ENCODE measurements at regions not wholly inside any gene's neighbourhood (a gene's known extent, or its start where the extent isn't known, plus 50 kb on each side); places are given as distances from the start of the nearest gene placed in this dataset.

DNA sequence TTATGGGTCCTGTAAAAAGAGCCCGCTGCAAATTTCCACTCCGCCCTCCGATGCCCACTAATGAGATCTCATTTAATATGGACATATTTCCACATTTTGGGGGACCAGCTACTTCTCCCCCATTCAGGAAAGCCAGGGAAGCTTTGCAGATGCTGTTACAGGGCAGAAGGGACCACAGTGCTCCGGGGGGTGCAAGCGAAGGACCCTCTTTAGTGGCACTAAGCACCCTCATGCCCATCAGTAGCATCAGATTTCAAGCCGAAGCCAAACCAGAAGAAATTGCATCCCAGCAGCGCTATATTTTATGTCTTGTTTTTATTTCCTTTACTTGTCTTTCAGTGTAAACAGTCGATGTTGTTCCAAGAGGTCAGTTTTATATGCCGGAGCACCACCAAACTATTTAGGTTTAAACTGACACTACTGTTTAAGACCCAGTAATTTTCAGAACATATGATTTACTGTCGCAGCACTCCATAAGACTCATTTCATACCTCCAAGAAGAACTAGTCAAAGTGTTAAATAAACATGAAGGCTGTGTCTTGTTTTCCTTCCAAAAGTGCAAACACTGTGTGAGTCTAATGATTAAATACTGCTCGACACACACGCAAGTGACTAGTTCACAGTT is 122.2 kb upstream of the MGMT start:
- H2AFZ ChIP-seq: no peak overlapping the region
- H3K9ac ChIP-seq: no peak overlapping the region
- no peaks in the 10 kb centered on the region for H3K9me3 ChIP-seq (ENCODE audit: control insufficient read depth, low read length)
- H3K4me1 ChIP-seq: no peaks in the 10 kb centered on the region
- no peak overlapping the region for H3K4me2 ChIP-seq (ENCODE audit: low read length)
- no peak overlapping the region for H3K27ac ChIP-seq
- no peaks in the 10 kb centered on the region for H3K79me2 ChIP-seq
- H3K4me3 ChIP-seq (ENCODE audit: low read depth, low read length): no peak overlapping the region
- TF ChIP-seq, protein P1, sequence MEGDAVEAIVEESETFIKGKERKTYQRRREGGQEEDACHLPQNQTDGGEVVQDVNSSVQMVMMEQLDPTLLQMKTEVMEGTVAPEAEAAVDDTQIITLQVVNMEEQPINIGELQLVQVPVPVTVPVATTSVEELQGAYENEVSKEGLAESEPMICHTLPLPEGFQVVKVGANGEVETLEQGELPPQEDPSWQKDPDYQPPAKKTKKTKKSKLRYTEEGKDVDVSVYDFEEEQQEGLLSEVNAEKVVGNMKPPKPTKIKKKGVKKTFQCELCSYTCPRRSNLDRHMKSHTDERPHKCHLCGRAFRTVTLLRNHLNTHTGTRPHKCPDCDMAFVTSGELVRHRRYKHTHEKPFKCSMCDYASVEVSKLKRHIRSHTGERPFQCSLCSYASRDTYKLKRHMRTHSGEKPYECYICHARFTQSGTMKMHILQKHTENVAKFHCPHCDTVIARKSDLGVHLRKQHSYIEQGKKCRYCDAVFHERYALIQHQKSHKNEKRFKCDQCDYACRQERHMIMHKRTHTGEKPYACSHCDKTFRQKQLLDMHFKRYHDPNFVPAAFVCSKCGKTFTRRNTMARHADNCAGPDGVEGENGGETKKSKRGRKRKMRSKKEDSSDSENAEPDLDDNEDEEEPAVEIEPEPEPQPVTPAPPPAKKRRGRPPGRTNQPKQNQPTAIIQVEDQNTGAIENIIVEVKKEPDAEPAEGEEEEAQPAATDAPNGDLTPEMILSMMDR (IDR thresholded peaks at IDR 0.05): no peak
- H3K36me3 ChIP-seq (ENCODE audit: control insufficient read depth, insufficient read depth, low read length): no peaks in the 10 kb centered on the region
- H3K27me3 ChIP-seq (ENCODE audit: control insufficient read depth, insufficient read depth, low read length): no peaks in the 10 kb centered on the region

DNA sequence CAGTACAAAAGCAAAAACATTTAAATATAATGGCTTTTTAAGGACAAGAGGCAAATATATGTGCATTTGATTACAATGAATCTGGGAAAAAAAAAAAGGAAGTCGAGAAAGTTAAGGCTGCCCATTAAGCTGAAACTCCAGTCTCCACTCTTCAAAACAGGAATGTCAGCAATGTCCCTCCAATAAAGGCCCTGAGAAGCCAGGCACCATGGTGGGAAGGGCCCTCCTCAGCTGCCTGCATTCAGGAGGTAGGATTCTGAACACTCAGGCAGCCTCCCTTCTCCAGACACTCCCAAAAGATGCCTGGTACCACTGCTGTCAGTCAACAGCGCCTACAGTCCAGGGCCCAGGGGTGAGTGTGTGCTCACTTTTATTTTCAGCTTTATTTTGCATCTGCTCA is 121.3 kb upstream of the MGMT start:
- no peak overlapping the region for H3K27ac ChIP-seq
- no peaks in the 10 kb centered on the region for H3K79me2 ChIP-seq
- no peak overlapping the region for H3K4me2 ChIP-seq (ENCODE audit: low read length)
- TF ChIP-seq, protein P1 (IDR thresholded peaks at IDR 0.05): no peak
- H3K9ac ChIP-seq: no peak overlapping the region
- no peaks in the 10 kb centered on the region for H3K9me3 ChIP-seq (ENCODE audit: control insufficient read depth, low read length)
- H3K27me3 ChIP-seq (ENCODE audit: control insufficient read depth, insufficient read depth, low read length): no peaks in the 10 kb centered on the region
- no peak overlapping the region for H3K4me3 ChIP-seq (ENCODE audit: low read depth, low read length)
- no peaks in the 10 kb centered on the region for H3K4me1 ChIP-seq
- no peak overlapping the region for H2AFZ ChIP-seq
- no peaks in the 10 kb centered on the region for H3K36me3 ChIP-seq (ENCODE audit: control insufficient read depth, insufficient read depth, low read length)

DNA sequence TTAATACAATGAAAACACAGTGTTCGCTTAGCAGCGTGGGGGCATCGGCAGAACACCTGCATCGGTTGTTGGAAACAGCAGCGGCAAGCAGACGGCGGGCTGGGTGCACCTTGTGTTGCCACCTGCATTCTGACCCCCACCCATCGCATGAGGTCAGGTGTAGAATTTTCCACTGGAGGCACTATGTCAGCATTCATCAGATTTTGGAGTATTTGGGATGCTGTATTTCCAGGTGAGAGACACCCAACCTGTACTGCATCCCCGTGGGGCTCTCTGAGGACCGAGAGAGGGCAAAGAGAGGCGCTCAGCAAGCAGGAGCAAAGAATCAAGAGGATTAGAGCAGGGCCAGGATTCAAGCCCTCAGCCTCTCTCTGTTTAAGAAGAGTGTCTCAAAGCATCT is 116.4 kb upstream of the MGMT start:
- Histone ChIP-seq H3K9ac (no peak overlapping the region), H3K27me3 (ENCODE audit: control insufficient read depth, insufficient read depth, low read length) (no peaks in the 10 kb centered on the region), H3K4me2 (ENCODE audit: low read length) (no peak overlapping the region), H3K79me2 (no peaks in the 10 kb centered on the region), H3K4me1 (no peaks in the 10 kb centered on the region), H2AFZ (no peak overlapping the region), H3K4me3 (ENCODE audit: low read depth, low read length) (no peak overlapping the region), H3K27ac (no peak overlapping the region), H3K36me3 (ENCODE audit: control insufficient read depth, insufficient read depth, low read length) (no peaks in the 10 kb centered on the region), H3K9me3 (ENCODE audit: control insufficient read depth, low read length) (no peaks in the 10 kb centered on the region)
- TF ChIP-seq, protein P1 (IDR thresholded peaks at IDR 0.05): no peak

DNA sequence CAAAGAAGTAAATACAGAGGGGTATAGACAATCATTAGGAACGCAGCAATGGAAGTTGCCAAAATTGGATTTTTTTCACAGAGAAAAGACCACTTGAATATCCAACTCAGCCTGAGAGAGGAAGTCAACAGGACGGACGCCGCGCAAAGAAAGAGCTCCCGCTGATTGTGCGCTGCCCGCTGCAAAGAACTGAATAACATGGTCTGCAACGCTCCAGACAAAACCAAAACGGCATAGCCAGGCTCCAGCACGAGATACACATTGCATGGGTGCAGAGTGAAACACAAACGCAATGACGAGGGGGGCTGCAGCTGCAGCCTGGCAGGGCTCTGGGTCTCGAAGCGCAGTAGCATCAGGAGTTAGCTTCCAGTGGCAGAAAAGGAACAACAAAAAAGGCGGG is 113.9 kb upstream of the MGMT start:
- Histone ChIP-seq H3K79me2 (no peaks in the 10 kb centered on the region), H3K36me3 (ENCODE audit: control insufficient read depth, insufficient read depth, low read length) (no peaks in the 10 kb centered on the region), H3K9ac (no peak overlapping the region), H3K27me3 (ENCODE audit: control insufficient read depth, insufficient read depth, low read length) (no peaks in the 10 kb centered on the region), H3K9me3 (ENCODE audit: control insufficient read depth, low read length) (no peaks in the 10 kb centered on the region), H3K27ac (no peak overlapping the region), H3K4me1 (no peaks in the 10 kb centered on the region), H3K4me3 (ENCODE audit: low read depth, low read length) (no peak overlapping the region), H3K4me2 (ENCODE audit: low read length) (no peak overlapping the region), H2AFZ (no peak overlapping the region)
- TF ChIP-seq, protein P1 (IDR thresholded peaks at IDR 0.05): no peak

DNA sequence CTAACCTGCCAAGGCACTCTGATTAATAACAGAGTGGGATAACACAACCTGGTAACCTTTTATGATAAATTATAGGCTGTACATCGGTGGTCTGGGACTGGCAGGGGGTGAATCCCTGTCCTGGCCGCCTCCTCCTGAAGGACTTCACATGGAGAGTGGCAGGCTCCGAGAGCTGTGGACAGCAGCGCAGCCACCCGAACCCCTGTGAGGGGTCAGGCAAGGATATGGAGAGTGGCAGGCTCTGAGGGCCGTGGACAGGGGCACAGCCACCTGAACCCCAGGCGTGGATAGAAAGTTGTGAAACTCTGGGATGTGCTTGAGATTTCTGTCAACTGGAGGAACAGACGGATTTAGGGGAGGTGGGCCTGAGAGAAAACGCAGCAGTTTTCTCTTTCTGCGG is 107.0 kb upstream of the MGMT start:
- no peak overlapping the region for H3K4me2 ChIP-seq (ENCODE audit: low read length)
- no peak overlapping the region for H2AFZ ChIP-seq
- no peaks in the 10 kb centered on the region for H3K27me3 ChIP-seq (ENCODE audit: control insufficient read depth, insufficient read depth, low read length)
- no peak overlapping the region for H3K9ac ChIP-seq
- H3K4me1 ChIP-seq: no peaks in the 10 kb centered on the region
- no peaks in the 10 kb centered on the region for H3K36me3 ChIP-seq (ENCODE audit: control insufficient read depth, insufficient read depth, low read length)
- H3K9me3 ChIP-seq (ENCODE audit: control insufficient read depth, low read length): no peaks in the 10 kb centered on the region
- H3K79me2 ChIP-seq: no peaks in the 10 kb centered on the region
- no peak overlapping the region for H3K4me3 ChIP-seq (ENCODE audit: low read depth, low read length)
- no peak overlapping the region for H3K27ac ChIP-seq
- TF ChIP-seq, protein P1 (IDR thresholded peaks at IDR 0.05): no peak

Measured in parathyroid adenoma (tissue), 2 donors.